ENCODE measurements at regions not wholly inside any gene's neighbourhood (a gene's known extent, or its start where the extent isn't known, plus 50 kb on each side); places are given as distances from the start of the nearest gene placed in this dataset.
A peak's percentile ranks its signal among the peaks of the same experiment; 100 is the strongest.
"Not testable (repeated sequence)": the region's sequence is repeated elsewhere in the genome, so short reads cannot be mapped to it uniquely, and the experiment has no call there.

- DNase-seq: no peak
These were observed 74.1 kb upstream of the CCL21 start for GRCh38 chr9:34783951-34784487.

GRCh38 chr9:34782372-34782771 lies 72.4 kb upstream of the CCL21 start:
- DNase-seq: no peak

GRCh38 chr9:34777666-34778065 lies 67.7 kb upstream of the CCL21 start:
- no peak for DNase-seq

GRCh38 chr9:34773955-34774354 lies 64.0 kb upstream of the CCL21 start:
- DNase-seq: no peak

GRCh38 chr9:34773306-34773910 lies 63.5 kb upstream of the CCL21 start:
- DNase-seq: no peak

- DNase-seq: no peak
These were observed 61.1 kb upstream of the CCL21 start for GRCh38 chr9:34771007-34771406.

GRCh38 chr9:34767087-34767486 lies 57.2 kb upstream of the CCL21 start:
- DNase-seq: not testable (repeated sequence)

- DNase-seq: peak in 1 of 2 donors; percentile 17
These were observed 50.5 kb upstream of the CCL21 start for GRCh38 chr9:34760196-34761040.

All from CD4-positive, alpha-beta T cell treated with Interleukin-1 beta for 1 hour (primary cell).